ENCODE measurements at regions not wholly inside any gene's neighbourhood (a gene's known extent, or its start where the extent isn't known, plus 50 kb on each side); places are given as distances from the start of the nearest gene placed in this dataset.
"Not testable (repeated sequence)": the region's sequence is repeated elsewhere in the genome, so short reads cannot be mapped to it uniquely, and the experiment has no call there.

DNA sequence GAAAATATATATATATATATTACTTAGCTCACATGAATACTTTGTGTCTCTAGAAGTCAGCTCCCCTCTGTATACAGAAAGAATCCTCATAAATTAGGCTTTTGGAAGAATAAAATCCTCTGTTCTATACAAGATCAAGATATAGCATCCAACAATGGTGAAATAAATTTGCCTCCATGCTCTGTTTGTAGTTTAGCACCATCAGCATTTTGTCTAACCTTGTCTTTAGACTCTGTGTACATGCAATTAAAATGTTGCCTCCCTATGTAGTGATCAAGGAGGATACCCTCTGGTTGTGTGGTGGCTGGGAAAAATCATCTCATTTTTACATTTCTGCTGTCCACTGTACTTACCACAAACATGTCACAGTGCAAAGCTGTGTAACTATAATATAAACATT lies 189.7 kb downstream of the C7orf25 start:
- H3K27ac ChIP-seq = no peak overlapping the region
- no peaks in the 10 kb centered on the region for H3K27me3 ChIP-seq
- no peak overlapping the region for H3K4me3 ChIP-seq
- no peaks in the 10 kb centered on the region for H3K36me3 ChIP-seq
- H3K4me1 ChIP-seq = no peaks in the 10 kb centered on the region
- no peaks in the 10 kb centered on the region for H3K9me3 ChIP-seq
- TF ChIP-seq, protein P1, sequence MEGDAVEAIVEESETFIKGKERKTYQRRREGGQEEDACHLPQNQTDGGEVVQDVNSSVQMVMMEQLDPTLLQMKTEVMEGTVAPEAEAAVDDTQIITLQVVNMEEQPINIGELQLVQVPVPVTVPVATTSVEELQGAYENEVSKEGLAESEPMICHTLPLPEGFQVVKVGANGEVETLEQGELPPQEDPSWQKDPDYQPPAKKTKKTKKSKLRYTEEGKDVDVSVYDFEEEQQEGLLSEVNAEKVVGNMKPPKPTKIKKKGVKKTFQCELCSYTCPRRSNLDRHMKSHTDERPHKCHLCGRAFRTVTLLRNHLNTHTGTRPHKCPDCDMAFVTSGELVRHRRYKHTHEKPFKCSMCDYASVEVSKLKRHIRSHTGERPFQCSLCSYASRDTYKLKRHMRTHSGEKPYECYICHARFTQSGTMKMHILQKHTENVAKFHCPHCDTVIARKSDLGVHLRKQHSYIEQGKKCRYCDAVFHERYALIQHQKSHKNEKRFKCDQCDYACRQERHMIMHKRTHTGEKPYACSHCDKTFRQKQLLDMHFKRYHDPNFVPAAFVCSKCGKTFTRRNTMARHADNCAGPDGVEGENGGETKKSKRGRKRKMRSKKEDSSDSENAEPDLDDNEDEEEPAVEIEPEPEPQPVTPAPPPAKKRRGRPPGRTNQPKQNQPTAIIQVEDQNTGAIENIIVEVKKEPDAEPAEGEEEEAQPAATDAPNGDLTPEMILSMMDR (IDR thresholded peaks at IDR 0.05) = no peak
- no peak for TF ChIP-seq POLR2A (IDR thresholded peaks at IDR 0.05)
- DNase-seq = no peak

DNA sequence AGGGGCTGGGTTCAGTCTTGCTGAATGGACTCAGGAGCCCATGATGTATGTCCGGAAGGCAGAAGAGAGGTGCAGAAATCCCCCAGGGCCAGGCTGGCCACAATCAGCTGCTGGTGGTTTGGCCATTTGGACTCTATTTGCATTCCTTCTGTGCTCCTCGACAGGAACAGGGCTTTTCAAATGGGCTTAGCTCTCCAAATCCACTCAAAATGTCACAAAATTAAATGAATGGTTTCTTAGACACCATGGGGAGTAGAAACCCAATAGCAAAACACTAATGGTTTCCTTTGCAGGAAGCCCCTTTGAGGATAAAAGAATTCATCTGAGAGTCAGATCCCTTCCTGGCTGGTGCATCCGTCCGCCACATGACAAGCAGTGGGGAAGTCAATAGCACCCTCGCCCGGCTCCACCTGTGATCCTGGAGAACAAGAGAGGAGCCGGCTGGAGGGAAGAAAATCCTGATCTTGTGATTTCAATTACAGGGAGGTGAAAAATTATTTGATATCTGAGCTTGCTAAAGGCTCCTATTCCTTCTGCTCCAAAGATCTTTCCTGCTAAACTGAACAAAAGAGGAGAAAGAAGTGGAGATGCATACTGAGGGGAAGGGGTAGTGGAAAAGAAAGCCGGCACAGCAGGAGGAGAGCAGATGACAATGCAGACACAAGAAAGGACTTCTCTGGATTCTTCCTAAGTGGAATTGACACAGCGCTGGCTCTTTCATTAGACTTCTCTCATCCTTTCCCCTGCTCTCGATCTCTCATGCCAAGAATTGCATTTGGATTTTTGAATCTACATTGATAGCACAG lies 190.7 kb downstream of the C7orf25 start:
- Histone ChIP-seq H3K4me1 (no peaks in the 10 kb centered on the region), H3K27ac (no peak overlapping the region), H3K36me3 (no peaks in the 10 kb centered on the region), H3K4me3 (no peak overlapping the region), H3K9me3 (no peaks in the 10 kb centered on the region), H3K27me3 (no peaks in the 10 kb centered on the region)
- TF ChIP-seq, protein P1 (IDR thresholded peaks at IDR 0.05) = no peak
- no peak for TF ChIP-seq POLR2A (IDR thresholded peaks at IDR 0.05)
- DNase-seq = no peak

DNA sequence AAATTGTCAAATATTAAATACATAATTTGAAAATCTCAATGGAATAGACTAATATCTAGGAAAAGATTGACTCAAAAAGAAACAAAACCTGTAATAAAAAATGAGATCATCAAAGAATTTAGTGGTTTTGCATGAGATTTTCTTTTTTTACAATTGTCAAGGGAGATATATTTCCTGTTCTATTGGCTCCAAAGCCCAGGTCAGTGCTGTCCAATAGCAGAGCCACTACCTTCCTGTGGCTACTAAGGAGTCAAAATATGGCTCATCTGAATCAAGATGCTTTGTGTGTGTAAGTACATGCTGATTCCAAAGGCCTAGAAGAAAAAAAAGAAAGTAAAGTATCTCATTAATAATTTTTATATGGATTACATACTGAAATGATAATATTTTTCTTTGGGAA lies 191.9 kb downstream of the C7orf25 start:
- no peaks in the 10 kb centered on the region for H3K36me3 ChIP-seq
- no peak overlapping the region for H3K4me3 ChIP-seq
- no peak for DNase-seq
- no peaks in the 10 kb centered on the region for H3K27me3 ChIP-seq
- no peaks in the 10 kb centered on the region for H3K4me1 ChIP-seq
- no peak for TF ChIP-seq POLR2A (IDR thresholded peaks at IDR 0.05)
- TF ChIP-seq, protein P1 (IDR thresholded peaks at IDR 0.05) = no peak
- no peaks in the 10 kb centered on the region for H3K9me3 ChIP-seq
- no peak overlapping the region for H3K27ac ChIP-seq

DNA sequence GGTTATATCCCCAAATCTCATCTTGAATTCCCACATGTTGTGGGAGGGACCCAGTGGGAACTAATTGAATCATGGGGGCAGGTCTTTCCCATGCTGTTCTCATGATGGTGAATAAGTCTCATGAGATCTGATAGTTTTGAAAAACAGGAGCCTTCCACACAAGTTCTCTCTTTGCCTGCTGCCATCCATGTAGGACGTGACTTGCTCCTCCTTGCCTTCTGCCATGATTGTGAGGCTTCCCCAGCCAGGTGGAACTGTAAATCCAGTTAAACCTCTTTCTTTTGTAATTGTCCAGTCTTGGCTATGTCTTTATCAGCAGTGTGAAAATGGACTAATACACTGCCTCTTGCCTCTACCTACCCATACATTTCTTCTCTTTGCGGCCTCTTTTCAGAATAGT lies 193.4 kb downstream of the C7orf25 start:
- not testable (repeated sequence) for H3K4me3 ChIP-seq, H3K27ac ChIP-seq, H3K9me3 ChIP-seq, H3K36me3 ChIP-seq, H3K4me1 ChIP-seq, DNase-seq, H3K27me3 ChIP-seq

DNA sequence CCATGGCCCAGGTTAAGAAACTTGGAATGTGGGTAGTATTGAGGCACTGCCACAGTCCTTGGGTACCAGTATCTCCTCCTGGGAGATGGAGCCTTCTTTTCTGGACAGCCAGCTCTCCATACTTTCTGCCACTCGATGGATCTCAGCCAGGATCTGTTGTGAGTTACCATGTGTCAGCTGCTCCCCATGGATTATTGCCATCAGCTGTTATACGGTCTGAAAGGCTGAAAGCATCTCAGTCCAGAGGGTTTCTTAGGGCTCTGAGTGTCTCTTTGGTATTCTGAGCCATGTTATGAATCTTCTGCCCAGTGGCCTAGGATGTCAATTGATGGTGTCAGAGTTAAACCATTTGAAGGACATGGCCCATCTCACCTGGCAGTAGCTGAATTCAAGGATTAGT lies 197.5 kb downstream of the C7orf25 start:
- TF ChIP-seq, protein P1 (IDR thresholded peaks at IDR 0.05) = no peak
- no peak for TF ChIP-seq POLR2A (IDR thresholded peaks at IDR 0.05)
- no peaks in the 10 kb centered on the region for H3K4me1 ChIP-seq
- H3K27me3 ChIP-seq = no peaks in the 10 kb centered on the region
- no peak for DNase-seq
- no peak overlapping the region for H3K4me3 ChIP-seq
- no peaks in the 10 kb centered on the region for H3K9me3 ChIP-seq
- H3K27ac ChIP-seq = no peak overlapping the region
- H3K36me3 ChIP-seq = no peaks in the 10 kb centered on the region

DNA sequence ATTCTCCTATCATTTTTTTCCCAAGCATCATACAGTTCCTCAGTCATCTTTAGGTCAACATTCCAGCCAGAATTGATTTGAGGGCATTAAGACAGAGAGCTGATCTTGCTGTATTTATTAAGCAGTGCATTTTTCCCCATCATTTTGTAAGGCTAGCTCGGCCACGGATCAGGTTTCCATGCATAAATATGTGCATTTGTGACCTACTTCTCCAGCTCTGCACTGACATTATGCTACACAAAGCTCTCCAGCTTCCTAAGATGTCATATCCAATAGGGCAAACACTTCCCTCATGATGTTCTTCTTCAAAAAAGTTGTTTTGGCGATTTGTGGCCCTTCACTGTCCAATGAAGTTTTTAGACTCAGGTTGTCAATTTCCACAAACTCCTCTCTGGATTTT lies 202.6 kb downstream of the C7orf25 start:
- H3K27me3 ChIP-seq = no peaks in the 10 kb centered on the region
- H3K27ac ChIP-seq = no peak overlapping the region
- no peaks in the 10 kb centered on the region for H3K9me3 ChIP-seq
- no peaks in the 10 kb centered on the region for H3K36me3 ChIP-seq
- no peak overlapping the region for H3K4me3 ChIP-seq
- H3K4me1 ChIP-seq = no peaks in the 10 kb centered on the region
- TF ChIP-seq, protein P1 (IDR thresholded peaks at IDR 0.05) = no peak
- no peak for TF ChIP-seq POLR2A (IDR thresholded peaks at IDR 0.05)
- DNase-seq = no peak

Data from Peyer's patch (tissue), 4 donors.